Esophagus muscularis mucosa (tissue), 4 donors: ENCODE measurements at regions not wholly inside any gene's neighbourhood (a gene's known extent, or its start where the extent isn't known, plus 50 kb on each side); places are given as distances from the start of the nearest gene placed in this dataset.

Source experiments
- DNase-seq: peaks from one replicate; pipeline ENCODE4 v3.0.0-alpha.2; 2017; ENCODE audit errors: extremely low spot score
- H3K27ac ChIP-seq, 4 donors: fragments of 200-600 bp; sonication (generic); replicated peaks in 1 of 4; 1 replicate in 3 of 4; 2 replicates in 1 of 4; pipeline ENCODE4 v1.5.1; 2016 to 2019; ENCODE audit warnings: mild to moderate bottlenecking in 1 of 4
- H3K27me3 ChIP-seq, 4 donors: fragments of 200-600 bp; sonication (generic); one replicate each; pipeline versions ENCODE4 v1.5.1 to v1.6.0; 2016 to 2019
- H3K36me3 ChIP-seq, 4 donors: fragments of 200-600 bp; sonication (generic); one replicate each; pipeline ENCODE4 v1.5.1; 2016 to 2019
- H3K4me1 ChIP-seq, 4 donors: fragments of 200-600 bp; sonication (generic); one replicate each; pipeline ENCODE4 v1.5.1; 2016 to 2019
- H3K4me3 ChIP-seq, 4 donors: fragments of 200-600 bp; sonication (generic); 1 replicate in 2 of 4; 2 replicates in 2 of 4; pipeline ENCODE4 v1.5.1; 2016 to 2019; ENCODE audit warnings: mild to moderate bottlenecking in 4 of 4, moderate library complexity in 1 of 4
- H3K9me3 ChIP-seq, 4 donors: fragments of 200-600 bp; sonication (generic); 1 replicate in 3 of 4; 2 replicates in 1 of 4; pipeline ENCODE4 v1.5.1; 2016 to 2019
- CTCF ChIP-seq, 3 experiments: fragments of 200-600 bp in 2 of 3; fragments of 450-650 bp in 1 of 3; sonication (generic) in 2 of 3; IDR thresholded peaks; one replicate each; pipeline ENCODE4 v1.5.1; 2017 to 2019; ENCODE audit warnings: antibody characterized with exemption in 3 of 3, mild to moderate bottlenecking in 2 of 3, moderate library complexity in 1 of 3
- EP300 ChIP-seq: sonication (generic); formaldehyde crosslinking; IDR thresholded peaks from one replicate; pipeline ENCODE4 v1.6.1; 2017; ENCODE audit warnings: antibody characterized with exemption
- POLR2A ChIP-seq: fragments of 450-650 bp; IDR thresholded peaks from one replicate; pipeline ENCODE4 v1.6.1; 2017; ENCODE audit warnings: antibody characterized with exemption, moderate library complexity, mild to moderate bottlenecking, low read depth
- POLR2AphosphoS5 ChIP-seq, 2 donors: sonication (generic); formaldehyde crosslinking; IDR thresholded peaks; one replicate each; pipeline ENCODE4 v1.6.1; 2017; ENCODE audit warnings: antibody characterized with exemption in 2 of 2
- WGBS: methylation state at CpG from one replicate; pipeline ENCODE4 v1.1.5; 2018; 5-methylcytosine and 5-hydroxymethylcytosine counted together
- intact Hi-C: fragments of 100-400 bp; cut with DNase I; formaldehyde crosslinking; loops from one replicate; pipeline ENCODE4 v1.15.1; 2023

- no peaks in the 10 kb centered on the region for H3K9me3 ChIP-seq
- H3K36me3 ChIP-seq, result no peaks in the 10 kb centered on the region
- H3K27ac ChIP-seq, result no peak overlapping the region
- H3K4me3 ChIP-seq, result no peak overlapping the region
- TF ChIP-seq EP300 (no peak), CTCF (IDR thresholded peaks at IDR 0.05) (no peak), POLR2AphosphoS5 (IDR thresholded peaks at IDR 0.05) (no peak), POLR2A (no peak)
- H3K27me3 ChIP-seq, result peaks cover 0 to 29% (median 0%) of the 10 kb centered on the region in 4 donors
- no peak for DNase-seq
- 90% methylated on average over 3 of the region's 4 CpGs for WGBS
- intact Hi-C loops, result no loop called here
- peaks cover 5 to 10% (median 8%) of the 10 kb centered on the region in 4 donors for H3K4me1 ChIP-seq
Measured at GRCh38 chr6:33878562-33878961, 74.8 kb upstream of the MLN start.

GRCh38 chr6:33877982-33878535 lies 74.3 kb upstream of the MLN start:
- no peak for DNase-seq
- Histone ChIP-seq H3K9me3 (no peaks in the 10 kb centered on the region), H3K4me3 (no peak overlapping the region), H3K36me3 (no peaks in the 10 kb centered on the region), H3K4me1 (peaks cover 5 to 10% (median 8%) of the 10 kb centered on the region in 4 donors), H3K27ac (no peak overlapping the region), H3K27me3 (peaks cover 0 to 29% (median 0%) of the 10 kb centered on the region in 4 donors)
- intact Hi-C loops, result no loop called here
- 83% methylated on average over 7 of the region's 7 CpGs for WGBS
- no peak for TF ChIP-seq EP300
- TF ChIP-seq POLR2AphosphoS5 (IDR thresholded peaks at IDR 0.05), result no peak
- TF ChIP-seq POLR2A, result no peak
- TF ChIP-seq CTCF (IDR thresholded peaks at IDR 0.05), result no peak

GRCh38 chr6:33875696-33876095 lies 71.9 kb upstream of the MLN start:
- Histone ChIP-seq H3K4me3 (no peak overlapping the region), H3K36me3 (no peaks in the 10 kb centered on the region), H3K4me1 (no peaks in the 10 kb centered on the region), H3K27me3 (peaks cover 0 to 51% (median 0%) of the 10 kb centered on the region in 4 donors), H3K27ac (no peak overlapping the region), H3K9me3 (no peaks in the 10 kb centered on the region)
- intact Hi-C loops, result no loop called here
- WGBS, result 94% methylated on average over 3 of the region's 5 CpGs
- TF ChIP-seq POLR2A (no peak), EP300 (no peak), POLR2AphosphoS5 (IDR thresholded peaks at IDR 0.05) (no peak), CTCF (IDR thresholded peaks at IDR 0.05) (no peak)
- no peak for DNase-seq

- Histone ChIP-seq H3K9me3 (no peaks in the 10 kb centered on the region), H3K27ac (no peak overlapping the region), H3K4me1 (no peaks in the 10 kb centered on the region), H3K27me3 (peaks cover 0 to 57% (median 0%) of the 10 kb centered on the region in 4 donors), H3K36me3 (no peaks in the 10 kb centered on the region), H3K4me3 (no peak overlapping the region)
- TF ChIP-seq POLR2A (no peak), EP300 (no peak), CTCF (IDR thresholded peaks at IDR 0.05) (no peak), POLR2AphosphoS5 (IDR thresholded peaks at IDR 0.05) (no peak)
- 53% methylated on average over 3 of the region's 6 CpGs for WGBS
- intact Hi-C loops, result no loop called here
- DNase-seq, result no peak
Measured at GRCh38 chr6:33875141-33875581, 71.4 kb upstream of the MLN start.

- peaks cover 0 to 64% (median 0%) of the 10 kb centered on the region in 4 donors for H3K27me3 ChIP-seq
- WGBS, result 92% methylated on average over 17 of the region's 17 CpGs
Measured at GRCh38 chr6:33874136-33874760, 70.4 kb upstream of the MLN start.

More at GRCh38 chr6:33874136-33874760, 70.4 kb upstream of the MLN start:
- Histone ChIP-seq H3K4me3 (no peak overlapping the region), H3K9me3 (no peaks in the 10 kb centered on the region), H3K27ac (no peak overlapping the region), H3K4me1 (no peaks in the 10 kb centered on the region), H3K36me3 (no peaks in the 10 kb centered on the region)
- no peak for TF ChIP-seq POLR2A
- TF ChIP-seq CTCF (IDR thresholded peaks at IDR 0.05), result no peak
- no peak for TF ChIP-seq EP300
- no peak for TF ChIP-seq POLR2AphosphoS5 (IDR thresholded peaks at IDR 0.05)
- intact Hi-C loops, result no loop called here
- no peak for DNase-seq
